GM13976 (cell line): ENCODE measurements at regions not wholly inside any gene's neighbourhood (a gene's known extent, or its start where the extent isn't known, plus 50 kb on each side); places are given as distances from the start of the nearest gene placed in this dataset.

Experiments
- DNase-seq: peaks from one replicate; pipeline ENCODE4 v3.0.0; 2012; ENCODE audit warnings: low spot score
- in situ Hi-C: fragments of 300-500 bp; cut with MboI; formaldehyde crosslinking; loops from one replicate; pipeline ENCODE4 v1.12.0; 2022; ENCODE audit warnings: low sequenced_read_pairs, mixed read lengths, inconsistent platforms; ENCODE audit not compliant: unreplicated experiment
- TF ChIP-seq, protein P1 (sequence below): IDR thresholded peaks from 2 replicates; pipeline ENCODE4 v1.5.1; 2012; ENCODE audit warnings: borderline replicate concordance, mild to moderate bottlenecking; ENCODE audit not compliant: insufficient read depth; ENCODE audit errors: extremely low read depth, missing control alignments, control extremely low read depth

DNA sequence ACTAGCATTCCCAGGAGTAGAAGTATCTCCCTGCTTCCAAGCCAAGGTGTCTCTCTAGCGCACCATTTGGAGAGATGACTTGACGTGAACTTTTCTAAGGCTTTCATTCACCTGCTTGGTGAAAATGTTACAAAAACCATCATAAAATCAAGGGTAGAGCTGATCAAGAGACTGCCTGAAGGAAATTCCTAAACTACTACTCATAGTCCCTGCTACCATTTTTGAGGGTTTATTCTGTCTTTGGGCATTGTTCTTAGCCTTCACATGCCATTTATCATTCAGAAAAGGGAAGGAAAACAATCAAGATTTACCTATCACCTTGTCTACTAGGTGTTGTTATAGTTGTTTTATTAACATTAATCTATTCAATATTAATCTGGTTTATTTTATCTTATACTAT, 525.8 kb downstream of the NTRK3 start:
- TF ChIP-seq, protein P1, sequence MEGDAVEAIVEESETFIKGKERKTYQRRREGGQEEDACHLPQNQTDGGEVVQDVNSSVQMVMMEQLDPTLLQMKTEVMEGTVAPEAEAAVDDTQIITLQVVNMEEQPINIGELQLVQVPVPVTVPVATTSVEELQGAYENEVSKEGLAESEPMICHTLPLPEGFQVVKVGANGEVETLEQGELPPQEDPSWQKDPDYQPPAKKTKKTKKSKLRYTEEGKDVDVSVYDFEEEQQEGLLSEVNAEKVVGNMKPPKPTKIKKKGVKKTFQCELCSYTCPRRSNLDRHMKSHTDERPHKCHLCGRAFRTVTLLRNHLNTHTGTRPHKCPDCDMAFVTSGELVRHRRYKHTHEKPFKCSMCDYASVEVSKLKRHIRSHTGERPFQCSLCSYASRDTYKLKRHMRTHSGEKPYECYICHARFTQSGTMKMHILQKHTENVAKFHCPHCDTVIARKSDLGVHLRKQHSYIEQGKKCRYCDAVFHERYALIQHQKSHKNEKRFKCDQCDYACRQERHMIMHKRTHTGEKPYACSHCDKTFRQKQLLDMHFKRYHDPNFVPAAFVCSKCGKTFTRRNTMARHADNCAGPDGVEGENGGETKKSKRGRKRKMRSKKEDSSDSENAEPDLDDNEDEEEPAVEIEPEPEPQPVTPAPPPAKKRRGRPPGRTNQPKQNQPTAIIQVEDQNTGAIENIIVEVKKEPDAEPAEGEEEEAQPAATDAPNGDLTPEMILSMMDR: no peak
- DNase-seq: no peak
- in situ Hi-C loops: no loop called here

DNA sequence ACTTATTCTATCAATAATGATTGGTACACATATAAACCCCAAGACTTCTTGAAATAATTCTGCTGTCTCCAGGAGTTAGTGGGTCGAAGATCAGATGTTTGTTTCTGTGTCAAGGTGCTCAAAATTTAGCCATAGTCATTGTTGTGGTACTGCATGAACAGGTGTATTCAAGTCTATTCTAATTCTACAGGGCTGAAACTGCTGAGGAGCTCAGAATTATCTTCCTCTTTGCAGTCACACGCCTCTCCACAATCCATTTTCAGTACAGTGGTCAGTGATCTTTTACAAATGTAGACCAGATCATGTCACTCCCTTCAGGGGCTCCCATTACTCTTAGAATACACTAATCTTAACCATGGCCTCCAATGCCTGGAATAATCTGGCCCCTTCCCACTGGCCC, 527.5 kb downstream of the NTRK3 start:
- DNase-seq: no peak
- TF ChIP-seq, protein P1: no peak
- in situ Hi-C loops: no loop called here

DNA sequence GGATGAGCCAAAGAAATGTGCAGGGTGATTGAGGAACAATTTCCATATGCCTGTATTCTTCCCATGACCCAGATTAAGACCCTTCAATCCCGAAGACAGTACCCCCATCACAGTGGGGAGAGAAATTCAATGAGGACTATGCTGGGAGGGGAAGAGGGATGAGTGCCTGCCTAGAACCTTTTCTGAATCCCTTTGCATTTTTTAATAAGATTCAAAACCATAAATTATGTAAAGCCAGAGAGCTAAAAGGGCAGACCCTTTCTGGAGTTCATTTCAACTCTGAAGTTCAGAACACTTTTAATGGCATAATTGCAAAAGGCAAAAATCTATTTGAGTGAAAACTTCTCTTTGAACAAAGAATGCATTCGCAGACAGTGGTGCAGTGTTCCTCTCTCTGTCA, 529.5 kb downstream of the NTRK3 start:
- in situ Hi-C loops: no loop called here
- TF ChIP-seq, protein P1: no peak
- no peak for DNase-seq

DNA sequence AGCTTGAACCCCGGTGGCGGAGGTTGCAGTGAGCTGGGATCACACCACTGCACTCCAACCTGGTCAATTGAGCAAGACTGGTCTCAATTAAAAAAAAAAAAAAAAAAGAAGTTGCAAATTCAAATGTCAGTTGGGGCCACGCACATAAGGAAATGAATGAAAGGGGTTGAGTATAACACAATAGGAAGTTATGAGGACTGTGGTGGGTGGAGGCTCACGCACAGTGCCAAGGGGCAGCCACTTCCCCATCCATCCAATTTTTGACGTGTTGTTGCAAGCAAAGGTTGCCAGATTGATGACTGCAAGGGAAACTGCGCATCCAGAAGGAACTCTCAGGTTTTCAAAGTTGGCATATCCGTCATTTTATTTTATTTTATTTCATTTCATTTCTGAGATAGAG, 532.2 kb downstream of the NTRK3 start:
- no peak for DNase-seq

DNA sequence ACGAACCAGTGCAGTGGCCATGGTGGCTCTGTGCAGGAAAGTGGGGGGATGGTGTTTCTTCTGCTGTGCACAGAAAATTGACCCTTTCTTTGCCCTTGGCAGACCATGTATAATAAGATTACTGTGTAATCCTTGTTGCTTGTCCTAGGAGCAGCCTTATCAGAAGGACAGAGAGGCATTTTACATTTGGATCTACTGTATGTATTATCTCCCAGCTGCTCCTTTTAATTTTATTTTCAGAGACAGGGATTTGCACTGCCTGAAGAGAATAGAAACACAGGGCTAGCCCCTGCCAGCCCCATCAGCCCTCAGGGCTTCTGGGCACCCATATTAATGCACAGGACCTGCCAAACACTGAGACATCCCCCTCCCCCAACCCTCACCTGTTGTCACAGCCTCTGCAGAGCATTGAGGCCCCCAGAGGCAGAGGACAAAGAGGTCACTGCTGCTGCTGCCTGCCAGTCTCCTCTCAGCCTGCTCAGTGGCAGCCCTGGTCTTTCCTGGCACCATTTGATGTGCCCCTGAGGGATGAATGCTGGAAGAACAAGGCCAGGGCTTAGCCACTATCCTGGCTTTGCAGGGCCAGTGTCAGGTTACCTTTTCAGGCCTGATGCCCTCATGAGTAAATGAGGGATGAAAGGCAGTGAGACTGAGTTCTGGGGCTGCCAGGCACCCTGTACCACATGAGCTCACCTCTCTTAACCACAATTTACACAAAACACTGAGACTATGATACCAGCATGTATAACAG, 533.4 kb downstream of the NTRK3 start:
- no peak for DNase-seq
- TF ChIP-seq, protein P1: no peak
- in situ Hi-C loops: no loop called here

More for the DNA sequence above, 532.2 kb downstream of the NTRK3 start:
- in situ Hi-C loops: no loop called here
- TF ChIP-seq, protein P1: no peak

DNA sequence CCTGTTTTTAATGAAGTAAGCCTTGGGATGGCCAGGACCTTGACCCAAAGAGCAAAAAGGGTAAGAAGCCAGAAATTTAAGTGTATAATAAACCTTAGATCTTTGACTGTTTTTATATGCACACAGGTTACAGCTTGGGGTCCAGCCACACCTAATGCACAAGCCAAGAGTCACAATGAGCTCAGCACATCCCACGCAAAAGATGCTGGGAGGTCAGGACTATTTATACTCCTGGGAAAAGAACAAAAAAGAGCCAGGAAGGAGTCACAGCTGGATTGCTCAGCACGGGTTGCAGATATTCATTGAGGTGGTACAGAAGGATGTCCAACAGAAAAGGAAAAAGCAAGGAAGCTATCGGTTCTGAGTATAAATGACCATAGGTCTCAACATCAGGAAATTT, 536.3 kb downstream of the NTRK3 start:
- TF ChIP-seq, protein P1: no peak
- DNase-seq: no peak
- in situ Hi-C loops: no loop called here

GRCh38 chr15:87716422-87716821, 540.1 kb downstream of the NTRK3 start:
- TF ChIP-seq, protein P1: no peak
- no peak for DNase-seq
- in situ Hi-C loops: no loop called here
